GM18517 (cell line): ENCODE measurements at regions not wholly inside any gene's neighbourhood (a gene's known extent, or its start where the extent isn't known, plus 50 kb on each side); places are given as distances from the start of the nearest gene placed in this dataset.
"Not testable (repeated sequence)": the region's sequence is repeated elsewhere in the genome, so short reads cannot be mapped to it uniquely, and the experiment has no call there.

Experiments used
- ATAC-seq: cut with Tn5 transposase; IDR thresholded peaks from one replicate; pipeline ENCODE4 v1.9.1; 2021; ENCODE audit warnings: mild to moderate bottlenecking, moderate library complexity; ENCODE audit not compliant: unreplicated experiment

- ATAC-seq: no peak
Observed at GRCh38 chr17:36842231-36842819, 95.0 kb upstream of the LHX1 start.

GRCh38 chr17:36842963-36843558, 94.2 kb upstream of the LHX1 start:
- ATAC-seq: no peak

- no peak for ATAC-seq
Observed at GRCh38 chr17:36844013-36844412, 93.3 kb upstream of the LHX1 start.

- ATAC-seq: no peak
Observed at GRCh38 chr17:36844601-36845000, 92.7 kb upstream of the LHX1 start.

GRCh38 chr17:36845916-36846315, 91.4 kb upstream of the LHX1 start:
- no peak for ATAC-seq

- no peak for ATAC-seq
Observed at GRCh38 chr17:36846410-36847292, 90.6 kb upstream of the LHX1 start.

- no peak for ATAC-seq
Observed at GRCh38 chr17:36848008-36848902, 89.0 kb upstream of the LHX1 start.

GRCh38 chr17:36849020-36849419, 88.3 kb upstream of the LHX1 start:
- not testable (repeated sequence) for ATAC-seq

GRCh38 chr17:36849871-36850348, 87.4 kb upstream of the LHX1 start:
- ATAC-seq: no peak

GRCh38 chr17:36850790-36851189, 86.5 kb upstream of the LHX1 start:
- ATAC-seq: no peak

DNA sequence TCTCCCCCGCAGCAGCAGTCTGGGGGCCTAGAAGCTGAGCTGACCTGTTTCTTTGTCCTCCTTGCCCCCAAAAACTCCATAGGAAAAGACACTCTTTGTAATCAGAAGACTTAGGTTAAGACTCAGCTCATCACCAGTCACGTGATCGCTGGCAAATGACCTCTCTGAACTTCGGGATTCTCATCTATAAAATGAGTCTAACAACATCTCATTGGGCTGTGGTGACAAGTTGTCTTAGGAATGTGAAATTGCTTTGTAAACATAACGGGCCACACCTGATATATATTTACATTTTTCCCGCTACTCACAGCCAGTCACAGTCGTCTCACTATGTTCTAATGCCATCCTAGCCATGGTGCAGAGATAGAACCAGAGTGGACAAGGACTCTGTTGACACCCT, 86.0 kb upstream of the LHX1 start:
- no peak for ATAC-seq

DNA sequence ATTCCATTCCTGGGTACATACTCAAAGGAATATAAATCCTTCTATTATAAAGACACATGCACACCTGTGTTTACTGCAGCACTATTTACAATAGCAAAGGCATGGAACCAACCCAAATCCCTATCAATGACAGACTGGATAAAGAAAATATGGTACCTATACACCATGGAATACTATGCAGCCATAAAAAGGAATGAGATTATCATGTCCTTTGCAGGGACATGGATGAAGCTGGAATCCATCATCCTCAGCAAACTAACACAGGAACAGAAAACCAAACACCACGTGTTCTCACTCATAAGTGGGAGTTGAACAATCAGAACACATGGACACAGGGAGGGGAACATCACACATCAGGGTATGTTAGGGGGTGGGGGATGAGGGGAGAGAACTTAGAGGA, 84.8 kb upstream of the LHX1 start:
- ATAC-seq: not testable (repeated sequence)

DNA sequence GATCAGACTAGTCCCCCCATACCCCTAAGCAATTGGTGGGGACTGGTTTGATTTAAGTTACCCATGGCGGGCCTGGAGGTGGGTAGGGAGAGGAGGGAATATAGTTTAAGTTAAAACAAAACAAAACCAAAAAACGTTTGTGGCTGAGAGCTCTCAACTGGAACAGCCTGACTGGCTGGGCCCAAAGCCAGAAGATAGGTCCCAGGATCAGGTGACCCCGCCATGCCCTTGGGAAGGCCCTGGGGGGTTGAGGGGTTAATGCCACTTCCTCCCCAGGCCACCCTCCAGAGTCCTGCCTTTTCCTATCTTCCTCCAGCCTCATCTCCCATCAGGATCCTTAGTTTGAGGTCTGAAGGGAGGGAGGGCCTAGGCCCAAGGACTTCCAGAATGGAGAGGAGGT, 82.3 kb upstream of the LHX1 start:
- ATAC-seq: no peak

DNA sequence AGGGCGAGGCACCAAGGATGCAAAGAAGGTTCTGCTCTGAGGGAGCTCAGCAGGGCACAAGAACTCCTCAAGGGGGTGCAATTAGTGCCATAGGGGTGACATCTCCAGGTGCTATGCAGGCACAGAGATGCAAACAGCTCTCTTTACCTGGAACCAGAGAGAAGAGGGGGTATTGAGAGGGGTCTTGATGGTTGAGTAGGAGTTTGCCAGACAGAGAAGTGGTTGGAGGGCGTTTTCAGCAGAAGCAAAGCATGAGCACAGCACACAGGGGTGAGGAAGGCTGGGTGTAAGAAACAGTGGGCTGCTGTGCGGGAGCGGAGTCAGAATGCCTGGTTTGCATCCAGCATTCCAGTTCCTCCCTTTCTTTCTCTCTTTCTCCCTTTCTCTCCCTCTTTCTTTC, 81.8 kb upstream of the LHX1 start:
- no peak for ATAC-seq

DNA sequence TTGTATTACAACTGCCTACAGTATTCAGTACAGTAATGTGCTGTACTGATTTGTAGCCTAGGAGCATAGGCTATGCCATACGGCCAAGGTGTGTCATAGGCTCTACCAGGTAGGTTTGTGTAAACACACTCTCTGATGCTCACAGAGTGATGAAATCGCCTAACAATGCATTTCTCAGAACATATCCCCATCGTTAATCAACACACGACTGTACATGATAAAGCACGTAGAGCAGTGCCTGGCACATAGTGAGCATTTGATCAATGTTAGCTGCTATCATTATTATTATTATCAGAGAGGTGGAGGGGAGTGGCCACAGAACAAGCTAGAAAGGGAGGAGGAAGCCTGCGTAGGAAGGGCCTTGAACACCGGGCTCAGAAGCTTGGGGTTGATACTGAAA, 81.1 kb upstream of the LHX1 start:
- no peak for ATAC-seq

- ATAC-seq: no peak
Observed at GRCh38 chr17:36856903-36857381, 80.3 kb upstream of the LHX1 start.

- no peak for ATAC-seq
Observed at GRCh38 chr17:36857698-36858097, 79.6 kb upstream of the LHX1 start.

DNA sequence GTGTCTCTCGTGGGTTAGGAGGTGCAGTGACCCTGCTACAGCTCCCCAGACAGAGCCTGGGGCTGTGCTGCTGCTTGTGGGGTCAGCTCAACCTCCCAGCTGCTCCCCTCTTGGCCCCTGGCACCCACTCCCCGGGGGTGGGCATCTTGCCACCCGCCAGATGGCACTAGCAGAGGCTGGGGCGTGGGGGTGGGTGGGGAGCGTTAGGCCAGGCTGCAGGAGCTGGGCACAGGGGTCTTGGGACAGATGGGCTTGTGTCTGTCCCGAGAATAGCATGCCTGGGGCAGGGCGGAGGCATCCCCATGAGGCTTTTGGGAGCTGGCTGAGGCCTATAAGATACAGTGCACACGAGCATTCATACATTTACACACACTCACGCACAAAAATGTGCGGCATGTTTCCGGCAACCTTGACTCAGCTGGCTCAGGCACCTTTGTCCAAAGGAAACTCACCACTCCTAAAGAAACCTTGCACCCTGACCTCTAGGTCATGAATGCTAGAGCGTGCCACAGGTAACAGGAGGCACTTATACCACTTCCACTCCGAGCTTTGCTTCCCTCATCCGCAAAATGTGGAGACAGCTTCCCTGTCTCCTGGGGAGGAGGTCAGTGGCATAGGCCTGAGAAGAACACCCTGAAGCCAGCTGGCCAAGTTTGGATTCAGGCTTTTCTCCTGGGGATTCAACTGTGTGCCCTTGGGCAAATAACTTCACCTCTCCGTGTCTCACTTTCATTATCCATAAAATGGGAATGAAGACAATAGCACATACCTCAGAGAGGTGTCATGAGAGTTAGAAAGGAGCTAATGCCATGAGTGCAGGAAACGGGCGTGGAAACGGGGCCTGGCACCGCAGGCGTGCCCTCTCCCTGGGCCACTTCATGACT, 78.9 kb upstream of the LHX1 start:
- no peak for ATAC-seq

GRCh38 chr17:36859003-36859300, 78.3 kb upstream of the LHX1 start:
- no peak for ATAC-seq

DNA sequence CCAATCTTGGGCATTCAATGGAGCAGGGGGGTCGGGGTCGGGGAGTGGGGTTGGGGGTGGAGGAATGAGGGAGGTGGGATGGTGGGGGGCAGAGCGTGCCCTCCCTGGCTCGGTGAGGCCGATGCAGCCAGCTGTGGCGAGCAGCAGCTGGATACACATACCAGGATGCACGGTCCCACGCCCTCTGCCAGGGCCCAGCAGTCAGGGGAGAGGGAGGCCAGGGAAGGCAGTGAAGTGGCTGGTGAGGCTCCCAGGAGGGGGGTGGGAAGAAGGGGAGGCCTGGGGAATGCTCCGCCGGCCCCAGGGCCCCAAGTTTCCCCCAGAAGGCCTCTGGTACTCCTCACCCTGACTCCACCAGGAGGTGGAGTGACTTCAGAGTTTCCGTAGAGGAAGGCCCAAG, 77.6 kb upstream of the LHX1 start:
- ATAC-seq: no peak
